Lower lobe of right lung (tissue), 2 donors: ENCODE measurements at regions not wholly inside any gene's neighbourhood (a gene's known extent, or its start where the extent isn't known, plus 50 kb on each side); places are given as distances from the start of the nearest gene placed in this dataset.

Source experiments
- ATAC-seq, 2 donors: fragments of 200-7000 bp; cut with Tn5 transposase; one replicate each; pipeline ENCODE4 v1.9.1; 2020 to 2022; ENCODE audit warnings: mild to moderate bottlenecking in 2 of 2, moderate library complexity in 2 of 2
- DNase-seq: peaks from one replicate; pipeline ENCODE4 v3.0.0-alpha.2; 2020
- H3K27ac ChIP-seq: fragments of 200-600 bp; one replicate; pipeline ENCODE4 v1.8.0; 2022
- H3K27me3 ChIP-seq: fragments of 200-600 bp; one replicate; pipeline ENCODE4 v1.8.0; 2022; ENCODE audit warnings: low read depth
- H3K36me3 ChIP-seq: fragments of 200-600 bp; one replicate; pipeline ENCODE4 v1.8.0; 2022; ENCODE audit warnings: mild to moderate bottlenecking
- H3K4me1 ChIP-seq: fragments of 200-600 bp; one replicate; pipeline ENCODE4 v1.8.0; 2022
- H3K4me3 ChIP-seq: fragments of 200-600 bp; one replicate; pipeline ENCODE4 v1.8.0; 2022; ENCODE audit warnings: mild to moderate bottlenecking
- H3K9me3 ChIP-seq: fragments of 200-600 bp; one replicate; pipeline ENCODE4 v1.8.0; 2022
- intact Hi-C: fragments of 100-400 bp; cut with DNase I; formaldehyde crosslinking; loops from one replicate; pipeline ENCODE4 v1.11.0; 2022
- TF ChIP-seq, protein P1 (sequence below): fragments of 200-600 bp; IDR thresholded peaks from one replicate; pipeline ENCODE4 v1.8.0; 2022; ENCODE audit warnings: antibody characterized with exemption, mild to moderate bottlenecking
- donor health status: DM: no; HTN: yes; CAD: no; lungs with severe emphysema.

DNA sequence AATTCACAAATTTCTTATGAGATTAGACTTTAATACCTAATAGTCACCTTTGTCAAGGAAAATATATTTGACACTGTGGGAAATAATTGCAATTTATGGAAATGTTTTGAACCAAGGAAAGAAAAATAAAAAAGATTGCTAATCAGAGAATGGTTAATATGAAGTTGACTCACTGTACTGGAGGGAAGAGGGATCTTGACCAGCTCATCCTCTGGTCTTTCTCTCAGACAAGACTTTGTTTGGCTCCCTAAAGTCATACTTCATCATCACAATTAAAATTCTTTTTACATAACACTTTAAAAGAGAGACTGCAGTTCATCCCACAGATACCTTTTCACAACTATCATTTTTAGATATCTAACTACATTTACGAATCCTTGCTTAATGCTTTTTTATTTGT is 538.5 kb upstream of the ZEB2 start:
- Histone ChIP-seq H3K4me3 (no peak overlapping the region), H3K27ac (no peak overlapping the region), H3K9me3 (no peaks in the 10 kb centered on the region), H3K36me3 (no peaks in the 10 kb centered on the region), H3K4me1 (no peaks in the 10 kb centered on the region), H3K27me3 (no peaks in the 10 kb centered on the region)
- no peak for ATAC-seq
- DNase-seq = no peak
- TF ChIP-seq, protein P1, sequence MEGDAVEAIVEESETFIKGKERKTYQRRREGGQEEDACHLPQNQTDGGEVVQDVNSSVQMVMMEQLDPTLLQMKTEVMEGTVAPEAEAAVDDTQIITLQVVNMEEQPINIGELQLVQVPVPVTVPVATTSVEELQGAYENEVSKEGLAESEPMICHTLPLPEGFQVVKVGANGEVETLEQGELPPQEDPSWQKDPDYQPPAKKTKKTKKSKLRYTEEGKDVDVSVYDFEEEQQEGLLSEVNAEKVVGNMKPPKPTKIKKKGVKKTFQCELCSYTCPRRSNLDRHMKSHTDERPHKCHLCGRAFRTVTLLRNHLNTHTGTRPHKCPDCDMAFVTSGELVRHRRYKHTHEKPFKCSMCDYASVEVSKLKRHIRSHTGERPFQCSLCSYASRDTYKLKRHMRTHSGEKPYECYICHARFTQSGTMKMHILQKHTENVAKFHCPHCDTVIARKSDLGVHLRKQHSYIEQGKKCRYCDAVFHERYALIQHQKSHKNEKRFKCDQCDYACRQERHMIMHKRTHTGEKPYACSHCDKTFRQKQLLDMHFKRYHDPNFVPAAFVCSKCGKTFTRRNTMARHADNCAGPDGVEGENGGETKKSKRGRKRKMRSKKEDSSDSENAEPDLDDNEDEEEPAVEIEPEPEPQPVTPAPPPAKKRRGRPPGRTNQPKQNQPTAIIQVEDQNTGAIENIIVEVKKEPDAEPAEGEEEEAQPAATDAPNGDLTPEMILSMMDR = no peak
- intact Hi-C loops = no loop called here

DNA sequence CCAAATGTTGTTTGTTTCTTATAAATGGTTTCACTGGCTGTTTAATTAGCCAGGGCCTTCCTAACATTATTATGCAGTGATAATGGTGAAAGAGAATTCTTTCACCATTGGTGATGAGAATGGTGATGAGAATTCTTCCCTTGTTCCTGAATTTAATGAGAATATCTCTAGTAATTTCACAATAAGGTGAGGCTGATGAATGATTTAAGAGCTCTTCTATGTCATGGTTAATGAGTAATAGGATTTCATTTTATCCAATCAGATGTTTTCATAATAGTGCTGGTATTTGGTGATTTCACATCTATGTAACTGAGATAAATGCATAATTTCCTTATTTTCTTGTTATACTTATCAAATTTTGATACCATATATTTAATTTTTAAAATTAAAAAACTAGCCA is 535.7 kb upstream of the ZEB2 start:
- Histone ChIP-seq H3K27ac (no peak overlapping the region), H3K4me1 (no peaks in the 10 kb centered on the region), H3K4me3 (no peak overlapping the region), H3K27me3 (no peaks in the 10 kb centered on the region), H3K36me3 (no peaks in the 10 kb centered on the region), H3K9me3 (no peaks in the 10 kb centered on the region)
- ATAC-seq (no peak), DNase-seq (no peak)
- TF ChIP-seq, protein P1 = no peak
- intact Hi-C loops = no loop called here

DNA sequence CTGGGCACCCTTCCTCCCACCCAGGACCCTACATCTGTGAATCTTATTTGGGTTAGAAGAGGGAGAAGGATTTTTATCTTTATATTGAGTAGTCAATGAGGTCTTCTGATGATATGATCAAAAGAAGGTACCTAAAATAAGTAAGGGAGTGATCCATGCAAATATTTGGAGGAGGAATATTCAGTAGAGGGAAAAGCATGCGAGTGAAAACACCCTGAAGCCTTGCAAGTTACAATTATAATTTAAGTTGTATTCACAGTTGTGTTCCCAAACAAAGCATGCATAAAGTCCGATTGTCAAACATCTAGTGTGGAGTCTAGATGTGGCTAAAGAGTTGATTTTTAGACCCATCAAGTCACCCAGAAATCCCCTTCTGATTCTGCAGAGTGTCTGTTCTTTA is 530.2 kb upstream of the ZEB2 start:
- Histone ChIP-seq H3K4me1 (no peaks in the 10 kb centered on the region), H3K4me3 (no peak overlapping the region), H3K9me3 (no peaks in the 10 kb centered on the region), H3K36me3 (no peaks in the 10 kb centered on the region), H3K27ac (no peak overlapping the region), H3K27me3 (no peaks in the 10 kb centered on the region)
- no peak for ATAC-seq
- TF ChIP-seq, protein P1 = no peak
- DNase-seq = no peak
- intact Hi-C loops = no loop called here

DNA sequence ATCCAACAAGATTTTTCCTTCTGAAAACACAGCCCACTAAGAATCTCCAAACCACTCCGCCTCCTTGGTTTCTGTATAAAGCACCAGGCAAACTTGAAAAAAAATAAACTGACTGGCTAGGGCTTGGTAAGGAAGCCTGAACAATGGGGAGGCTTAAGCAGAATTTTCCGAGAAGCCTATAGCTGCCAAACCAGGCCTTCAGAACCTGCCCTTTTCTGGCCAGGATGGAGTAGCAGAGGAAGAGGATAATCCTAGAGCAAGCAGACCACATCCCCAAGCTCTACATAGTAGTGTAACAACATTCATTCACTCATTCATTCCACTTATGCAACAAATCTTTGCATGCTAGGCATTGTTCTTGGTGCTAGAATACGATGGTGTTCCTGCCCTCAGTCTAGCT is 529.6 kb upstream of the ZEB2 start:
- Histone ChIP-seq H3K27ac (no peak overlapping the region), H3K4me1 (no peaks in the 10 kb centered on the region), H3K9me3 (no peaks in the 10 kb centered on the region), H3K27me3 (no peaks in the 10 kb centered on the region), H3K36me3 (no peaks in the 10 kb centered on the region), H3K4me3 (no peak overlapping the region)
- TF ChIP-seq, protein P1 = no peak
- intact Hi-C loops = no loop called here
- DNase-seq (no peak), ATAC-seq (no peak)

DNA sequence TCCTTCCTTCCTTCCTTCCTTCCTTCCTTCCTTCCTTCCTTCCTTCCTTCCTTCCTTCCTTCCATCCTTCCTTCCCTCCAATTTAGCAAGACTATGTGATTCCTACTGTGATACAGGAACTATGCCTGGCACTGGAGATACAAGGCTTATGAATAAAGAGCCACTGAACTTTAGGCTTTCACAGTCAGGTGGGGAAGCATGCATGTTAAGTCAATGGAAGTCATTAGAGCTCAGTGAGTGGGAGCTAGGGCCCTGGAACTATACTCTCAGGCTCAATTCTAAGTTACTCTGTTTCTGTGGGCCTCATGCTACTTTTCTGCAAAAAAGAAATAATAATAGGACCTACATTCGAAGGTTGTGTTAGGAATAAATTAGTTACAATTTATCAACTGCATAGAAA is 527.6 kb upstream of the ZEB2 start:
- H3K9me3 ChIP-seq = no peaks in the 10 kb centered on the region
- ATAC-seq (no peak), DNase-seq (no peak)
- TF ChIP-seq, protein P1 = no peak
- no peak overlapping the region for H3K4me3 ChIP-seq
- H3K27me3 ChIP-seq = no peaks in the 10 kb centered on the region
- no peaks in the 10 kb centered on the region for H3K36me3 ChIP-seq
- no peak overlapping the region for H3K27ac ChIP-seq
- intact Hi-C loops = no loop called here
- no peaks in the 10 kb centered on the region for H3K4me1 ChIP-seq

DNA sequence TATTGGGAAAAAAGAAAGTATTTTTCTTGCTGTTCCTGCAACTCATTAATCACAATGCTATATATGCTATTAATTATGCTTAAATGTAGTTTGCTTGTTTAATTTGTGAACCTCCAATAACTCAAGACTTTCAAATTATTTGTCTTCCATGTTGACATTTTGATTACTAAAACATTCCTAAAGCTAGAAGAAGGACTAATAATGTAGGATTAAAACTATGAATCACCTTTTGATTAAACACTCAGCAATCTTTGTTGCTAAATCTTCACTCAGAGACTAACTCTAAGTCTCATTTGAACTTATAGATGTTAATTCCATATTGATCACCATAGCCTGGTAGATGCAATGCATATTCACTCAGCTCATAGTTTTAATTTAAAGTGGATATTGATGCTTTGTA is 524.6 kb upstream of the ZEB2 start:
- Histone ChIP-seq H3K4me3 (no peak overlapping the region), H3K4me1 (no peaks in the 10 kb centered on the region), H3K27ac (no peak overlapping the region), H3K36me3 (no peaks in the 10 kb centered on the region), H3K27me3 (no peaks in the 10 kb centered on the region), H3K9me3 (no peaks in the 10 kb centered on the region)
- intact Hi-C loops = no loop called here
- TF ChIP-seq, protein P1 = no peak
- no peak for ATAC-seq
- no peak for DNase-seq
